GM19452 (cell line): ENCODE measurements at regions not wholly inside any gene's neighbourhood (a gene's known extent, or its start where the extent isn't known, plus 50 kb on each side); places are given as distances from the start of the nearest gene placed in this dataset.
"Not testable (repeated sequence)": the region's sequence is repeated elsewhere in the genome, so short reads cannot be mapped to it uniquely, and the experiment has no call there.

Experiments used
- ATAC-seq: cut with Tn5 transposase; IDR thresholded peaks from one replicate; pipeline ENCODE4 v1.9.1; 2021; ENCODE audit not compliant: unreplicated experiment

DNA sequence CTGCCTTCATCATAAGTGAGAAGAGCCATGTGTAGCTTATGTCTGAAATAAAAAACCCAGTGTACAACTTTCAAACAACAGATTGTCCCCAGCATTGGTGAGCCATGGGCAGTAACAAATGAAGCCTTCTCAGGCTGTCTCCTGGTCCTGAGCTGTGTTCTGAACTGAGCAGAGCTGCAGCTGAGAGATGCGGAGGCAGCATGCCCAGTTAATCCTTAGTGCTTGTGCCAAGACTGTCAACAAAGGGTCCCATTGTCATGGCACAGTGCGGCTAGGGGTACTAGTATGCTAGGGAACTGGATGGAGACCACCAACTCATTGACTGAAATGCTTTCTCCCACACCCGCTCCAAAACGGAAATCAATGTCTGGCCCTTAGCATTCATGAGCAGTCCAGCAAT lies 154.3 kb downstream of the RMST start:
- no peak for ATAC-seq

DNA sequence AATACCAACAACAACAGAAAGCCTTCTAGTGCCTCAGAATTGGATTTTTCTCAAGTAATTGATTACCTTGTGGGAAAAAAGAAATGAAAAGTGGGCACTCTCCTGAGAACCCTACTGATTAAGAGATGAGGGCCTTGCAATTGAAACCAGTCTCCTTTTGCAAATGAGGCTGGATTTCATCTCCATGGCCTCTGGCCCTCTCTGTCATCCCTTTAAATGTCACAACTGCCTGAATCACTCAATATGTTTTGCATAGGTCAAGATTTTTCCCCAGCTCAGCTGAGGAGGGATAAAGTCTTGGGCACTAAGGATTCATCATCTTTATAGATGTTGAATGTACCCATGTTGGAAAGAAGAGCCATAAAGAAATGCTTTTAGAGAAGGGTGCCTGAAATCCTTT lies 166.4 kb downstream of the RMST start:
- ATAC-seq: no peak

DNA sequence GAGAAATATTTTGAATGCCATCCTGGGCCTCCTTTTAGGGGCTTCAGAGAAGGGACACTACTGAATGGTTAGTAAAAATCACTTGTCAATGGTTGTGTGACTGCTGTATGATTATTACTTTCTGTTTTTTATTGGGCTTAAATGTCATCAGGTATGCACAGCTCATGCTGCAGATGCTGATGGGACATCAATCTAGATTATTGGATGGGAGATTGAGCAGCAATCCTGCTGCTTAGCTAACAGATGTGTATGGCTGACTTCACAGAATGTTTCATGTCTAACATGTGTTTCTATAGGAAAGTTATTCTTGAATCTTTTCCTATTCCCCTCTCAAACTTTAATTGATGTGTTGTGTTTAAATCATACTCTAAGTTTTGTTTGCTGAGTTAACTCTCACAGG lies 166.8 kb downstream of the RMST start:
- no peak for ATAC-seq

DNA sequence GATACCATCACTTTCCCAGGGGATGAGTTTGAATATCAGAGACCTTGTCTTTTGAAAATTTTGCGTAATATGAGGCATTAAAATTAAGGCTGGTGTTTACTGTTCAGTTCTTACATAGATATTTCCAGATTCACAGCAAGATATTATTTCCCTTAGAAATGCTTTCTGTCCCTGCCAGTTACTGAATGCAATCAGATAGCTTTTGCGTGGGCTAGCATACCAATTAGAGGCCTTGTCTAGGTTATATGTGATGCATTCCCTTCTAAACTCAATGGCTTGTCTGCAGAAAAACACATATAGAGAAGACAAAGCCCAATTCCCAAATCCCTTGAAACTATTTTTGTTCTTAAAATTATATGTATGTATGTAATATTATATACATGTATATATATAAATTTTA lies 167.8 kb downstream of the RMST start:
- ATAC-seq: no peak

DNA sequence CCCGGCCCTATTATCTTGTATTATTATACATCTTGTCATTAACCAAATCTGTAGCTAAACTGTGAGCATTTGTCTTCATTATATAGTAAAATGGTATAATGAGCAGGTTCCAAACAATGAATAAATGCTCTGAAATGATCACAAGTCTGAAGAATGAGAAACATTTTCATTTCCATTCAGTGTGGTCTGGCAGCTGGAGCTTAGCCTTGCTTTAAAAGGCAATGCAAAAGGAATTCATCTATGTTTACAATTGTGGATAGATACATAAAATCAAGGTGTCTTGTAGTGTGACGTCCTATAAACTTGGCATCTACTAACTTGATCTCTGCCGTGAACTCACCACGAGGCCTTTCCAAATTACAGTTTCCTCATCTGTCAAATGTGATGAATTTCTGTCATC lies 168.3 kb downstream of the RMST start:
- ATAC-seq: no peak

DNA sequence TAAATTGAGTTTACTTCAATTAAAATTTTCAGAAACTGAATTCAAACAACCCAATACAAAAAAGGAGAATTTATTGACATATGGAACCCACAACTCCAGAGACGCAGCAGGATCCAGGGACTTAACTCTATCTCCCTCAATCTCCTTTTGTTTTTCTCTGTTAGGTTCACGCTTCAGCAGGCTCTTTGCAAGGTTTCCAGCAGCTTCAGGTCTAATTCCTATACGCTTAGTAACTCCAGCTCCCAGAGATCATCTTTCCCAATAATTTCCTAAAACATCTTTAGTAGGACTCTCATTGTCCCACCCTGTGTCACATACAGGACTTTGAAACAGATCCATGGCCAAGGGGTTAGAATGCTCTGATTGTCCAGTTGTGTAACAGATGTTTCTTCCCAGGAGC lies 175.2 kb downstream of the RMST start:
- ATAC-seq: no peak

DNA sequence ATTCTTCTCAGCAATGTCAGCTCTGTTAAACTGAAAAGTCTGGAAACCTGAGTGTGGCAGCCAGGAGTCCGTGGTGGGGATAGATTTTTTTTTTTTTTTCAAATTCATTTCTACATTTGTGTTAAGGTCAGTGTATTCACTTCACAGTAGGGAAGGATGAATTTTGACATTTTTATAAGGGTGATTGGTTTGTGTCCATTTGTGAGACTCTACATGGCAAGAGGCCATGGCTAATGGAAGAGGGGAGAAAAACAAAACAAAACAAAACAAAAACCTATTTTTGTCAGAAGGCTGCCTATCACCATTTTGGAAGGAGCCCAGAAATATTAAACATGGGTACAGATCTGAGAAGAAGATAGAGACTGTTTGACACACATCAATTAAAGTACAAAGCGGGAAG lies 176.1 kb downstream of the RMST start:
- ATAC-seq: no peak

DNA sequence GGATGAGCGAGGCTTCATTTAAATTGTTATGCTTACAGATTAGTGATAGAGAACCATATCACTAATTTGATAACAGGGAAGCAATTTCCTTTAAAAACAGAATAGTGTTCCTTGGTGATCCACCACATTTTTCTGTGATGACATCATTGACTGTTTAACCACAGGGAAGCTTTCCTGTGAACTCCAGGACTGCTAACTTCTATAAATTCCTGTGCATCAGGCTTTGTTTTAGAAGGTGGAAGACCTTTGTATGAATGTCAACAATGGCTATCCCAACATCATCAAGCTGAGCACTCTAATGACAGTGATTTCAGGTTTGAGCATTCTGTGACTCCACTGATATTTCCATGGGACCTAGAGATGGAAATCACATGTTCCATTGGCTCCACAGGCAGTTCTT lies 177.1 kb downstream of the RMST start:
- ATAC-seq: no peak

DNA sequence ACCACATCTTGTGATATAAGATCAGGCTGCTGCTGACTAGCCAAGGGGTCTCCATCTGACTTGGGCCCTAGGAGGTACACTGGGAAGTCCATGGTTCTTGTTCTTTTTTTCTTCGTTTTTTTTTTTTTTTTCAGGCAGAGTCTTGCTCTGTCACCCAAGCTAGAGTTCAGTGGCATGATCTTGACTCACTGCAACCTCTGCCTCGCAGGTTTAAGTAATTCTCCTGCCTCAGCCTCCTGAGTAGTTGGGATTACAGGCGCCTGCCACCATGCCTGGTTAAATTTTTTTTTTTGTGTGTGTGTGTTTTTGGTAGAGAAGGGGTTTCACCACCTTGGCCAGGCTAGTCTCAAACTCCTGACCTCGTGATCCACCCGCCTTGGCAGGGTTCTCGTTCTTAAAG lies 178.2 kb downstream of the RMST start:
- no peak for ATAC-seq

DNA sequence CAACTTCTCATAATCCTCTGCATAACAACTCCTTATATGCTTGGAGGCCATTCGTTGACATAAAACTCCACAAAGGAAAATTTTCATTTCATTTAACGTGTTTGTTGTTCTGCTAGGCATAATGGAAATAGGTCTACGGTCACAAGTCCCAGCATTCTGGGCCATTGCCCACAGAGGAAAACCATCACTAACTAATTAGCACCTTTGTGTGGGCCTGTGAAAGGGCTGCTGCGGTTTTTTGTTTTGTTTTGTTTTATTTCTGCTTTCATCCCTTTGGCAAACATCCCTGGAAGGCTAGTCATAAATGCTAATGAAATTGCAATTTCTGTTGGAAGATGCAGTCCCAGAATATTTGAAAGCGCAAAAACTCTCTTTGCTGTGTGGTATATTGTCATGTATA lies 180.3 kb downstream of the RMST start:
- no peak for ATAC-seq

DNA sequence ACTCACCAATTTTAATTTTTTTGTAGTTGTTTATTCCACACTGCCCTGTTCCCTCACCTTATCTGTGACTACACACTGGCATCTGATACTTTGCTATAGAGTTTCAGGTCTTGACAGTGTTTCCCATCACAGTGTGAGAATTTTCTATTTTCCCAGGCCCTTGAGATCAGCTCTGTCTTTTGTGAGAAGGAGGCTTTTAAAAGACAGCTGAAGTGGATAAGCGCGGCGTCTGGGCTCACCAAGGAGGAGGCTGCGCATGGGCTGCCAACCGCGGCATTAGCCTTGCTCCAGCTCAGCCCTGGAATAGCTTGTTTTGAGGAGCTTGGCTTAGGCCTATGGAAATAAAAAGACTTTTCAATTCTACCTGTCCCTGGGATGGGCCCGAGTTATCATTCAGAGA lies 181.3 kb downstream of the RMST start:
- no peak for ATAC-seq

DNA sequence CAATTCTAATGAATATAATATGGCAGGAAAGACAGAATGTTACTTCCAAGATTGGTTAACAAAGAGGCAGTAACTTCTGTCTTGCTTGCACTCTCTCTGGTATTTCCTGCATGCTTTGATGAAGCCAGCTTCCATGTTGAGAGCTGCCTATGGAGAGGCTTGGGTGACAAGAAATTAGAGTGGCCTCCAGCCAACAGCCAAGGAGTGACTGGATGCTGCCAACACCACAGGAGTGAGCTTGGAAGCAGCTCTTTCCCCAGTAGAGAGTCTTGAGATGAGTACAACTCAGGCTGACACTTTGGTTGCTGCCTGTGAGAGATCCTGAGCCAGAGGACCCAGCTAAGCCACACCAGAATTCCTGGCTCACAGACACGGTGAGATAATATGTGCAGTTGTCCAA lies 183.1 kb downstream of the RMST start:
- no peak for ATAC-seq

DNA sequence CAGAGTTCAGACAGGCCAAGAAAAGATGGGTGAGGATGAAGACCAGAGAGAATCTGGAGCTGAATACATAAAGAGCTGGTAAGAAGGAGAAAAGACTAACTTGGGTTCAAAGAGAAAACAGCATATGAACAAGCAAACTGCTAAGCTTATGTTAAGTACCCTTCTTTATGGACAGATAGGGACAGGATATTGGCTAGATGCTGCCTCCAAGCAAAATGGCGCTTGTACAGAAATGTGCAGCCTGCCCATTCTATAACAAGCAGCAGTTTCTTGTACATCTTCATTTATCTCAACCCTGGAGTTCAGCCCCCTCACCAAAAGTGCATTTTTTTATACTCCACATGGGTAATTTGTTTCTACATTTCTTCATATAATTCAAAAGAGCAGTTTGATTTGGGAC lies 184.5 kb downstream of the RMST start:
- no peak for ATAC-seq

DNA sequence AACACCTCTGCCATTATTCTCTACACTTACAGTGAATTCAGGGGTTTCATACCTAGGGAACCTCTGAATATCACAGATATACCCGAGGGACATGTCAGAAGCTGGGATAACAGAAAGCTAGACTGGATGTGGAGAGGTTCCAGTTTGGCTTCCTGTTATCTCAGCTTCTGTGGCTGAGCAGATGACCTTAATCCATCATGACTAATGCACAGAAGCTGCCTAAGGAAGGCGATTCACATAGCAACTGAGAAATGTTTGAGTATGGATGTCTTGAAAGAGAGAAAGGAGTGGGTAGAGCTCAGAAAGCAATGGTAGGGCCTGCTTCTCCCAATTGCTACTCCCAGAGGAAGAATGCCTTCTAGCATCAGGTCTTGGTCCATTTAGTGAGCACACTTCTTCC lies 187.6 kb downstream of the RMST start:
- ATAC-seq: no peak

DNA sequence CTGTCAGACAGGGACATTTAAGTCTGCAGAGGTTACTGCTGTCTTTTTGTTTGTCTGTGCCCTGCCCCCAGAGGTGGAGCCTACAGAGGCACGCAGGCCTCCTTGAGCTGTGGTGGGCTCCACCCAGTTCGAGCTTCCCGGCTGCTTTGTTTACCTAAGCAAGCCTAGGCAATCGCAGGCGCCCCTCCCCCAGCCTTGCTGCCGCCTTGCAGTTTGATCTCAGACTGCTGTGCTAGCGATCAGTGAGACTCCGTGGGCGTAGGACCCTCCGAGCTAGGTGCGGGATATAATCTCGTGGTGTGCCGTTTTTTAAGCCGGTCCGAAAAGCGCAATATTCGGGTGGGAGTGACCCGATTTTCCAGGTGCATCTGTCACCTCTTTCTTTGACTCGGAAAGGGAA lies 193.9 kb downstream of the RMST start:
- not testable (repeated sequence) for ATAC-seq

DNA sequence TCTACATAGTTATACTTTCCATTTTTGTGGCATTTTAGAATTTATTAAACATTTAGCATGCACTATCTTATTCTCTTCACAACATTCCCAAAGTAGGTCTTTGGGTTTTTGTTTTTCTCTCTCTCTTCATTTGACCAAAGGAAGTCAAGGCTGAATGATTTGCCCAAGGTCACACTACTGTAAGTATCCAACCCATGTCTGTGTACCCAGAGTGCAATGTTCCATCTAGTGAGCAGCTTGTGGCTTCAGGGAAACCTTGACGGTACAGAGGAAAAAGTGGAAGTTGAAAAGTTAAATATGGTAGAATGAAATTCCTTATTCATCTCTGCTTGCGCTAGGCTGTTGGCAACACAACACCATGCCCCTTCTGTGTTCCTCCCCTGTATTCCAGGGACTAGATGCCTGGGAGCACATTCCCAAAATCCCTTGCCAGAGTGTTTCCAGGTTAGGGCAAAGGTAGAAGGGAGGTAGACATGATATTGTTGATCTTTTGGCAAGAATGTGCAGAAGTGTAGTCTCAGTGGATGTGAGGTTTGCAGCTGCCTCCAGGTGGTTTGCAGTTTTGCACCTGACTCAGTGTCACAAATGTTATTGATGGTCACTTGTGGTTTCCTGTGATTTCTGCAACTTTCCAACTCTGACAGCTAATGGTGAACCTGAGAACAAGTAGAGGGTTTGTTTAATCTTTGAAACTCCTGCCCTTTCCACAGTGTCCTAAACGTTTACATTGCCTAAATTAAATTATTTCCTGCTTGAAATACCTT lies 196.7 kb downstream of the RMST start:
- ATAC-seq: no peak

DNA sequence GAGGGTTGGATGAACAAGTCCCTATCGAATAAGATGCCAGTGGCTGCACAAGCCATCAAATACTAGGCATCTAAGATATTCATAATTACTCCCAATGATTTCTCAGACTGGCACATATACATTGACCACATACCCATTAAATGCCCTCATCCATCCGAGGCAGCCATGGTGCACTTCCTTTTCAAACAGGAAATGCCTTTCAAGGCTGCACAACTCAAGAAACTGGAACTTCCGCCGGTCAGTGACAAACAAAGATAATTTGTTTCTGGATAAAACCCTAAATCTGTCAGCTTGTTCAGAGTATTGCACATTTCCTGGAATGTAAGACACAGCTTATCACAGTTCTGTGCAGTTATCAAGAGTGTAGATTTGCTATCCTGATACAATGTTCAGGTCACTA lies 203.7 kb downstream of the RMST start:
- no peak for ATAC-seq

DNA sequence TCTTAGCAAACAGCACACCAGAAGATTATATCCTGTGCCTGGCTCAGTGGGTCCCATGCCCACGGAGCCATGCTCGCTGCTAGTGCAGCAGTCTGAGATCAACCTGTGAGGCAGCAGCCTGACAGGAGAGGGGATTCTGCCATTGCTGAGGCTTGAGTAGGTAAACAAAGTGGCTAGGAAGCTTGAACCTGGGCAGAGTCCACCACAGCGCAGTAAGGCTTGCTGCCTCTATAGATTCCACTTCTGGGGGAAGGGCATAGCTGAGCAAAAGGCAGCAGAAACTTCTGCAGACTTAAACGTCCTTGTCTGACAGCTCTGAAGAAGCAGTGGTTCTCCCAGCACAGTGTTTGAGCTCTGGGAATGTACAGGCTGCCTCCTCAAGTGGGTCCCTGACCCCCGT lies 210.3 kb downstream of the RMST start:
- no peak for ATAC-seq

DNA sequence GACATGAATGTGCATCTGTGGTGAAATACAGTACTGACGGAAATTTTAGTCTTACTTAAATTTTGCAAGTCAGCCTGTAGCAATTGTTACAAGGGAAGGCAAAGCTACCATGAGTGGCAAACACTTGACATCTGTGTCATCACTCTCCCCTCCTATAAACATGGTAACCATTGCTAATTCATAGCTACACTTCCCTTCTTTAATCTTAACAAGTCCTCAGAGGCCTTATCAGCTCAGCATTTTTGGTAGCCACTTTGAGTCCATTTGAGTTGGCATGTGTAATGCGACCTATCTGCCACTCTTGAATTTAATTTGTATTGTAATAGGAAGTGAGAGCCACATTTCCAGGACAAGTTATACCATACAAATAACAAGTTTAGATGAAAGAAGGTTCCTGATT lies 218.1 kb downstream of the RMST start:
- no peak for ATAC-seq

DNA sequence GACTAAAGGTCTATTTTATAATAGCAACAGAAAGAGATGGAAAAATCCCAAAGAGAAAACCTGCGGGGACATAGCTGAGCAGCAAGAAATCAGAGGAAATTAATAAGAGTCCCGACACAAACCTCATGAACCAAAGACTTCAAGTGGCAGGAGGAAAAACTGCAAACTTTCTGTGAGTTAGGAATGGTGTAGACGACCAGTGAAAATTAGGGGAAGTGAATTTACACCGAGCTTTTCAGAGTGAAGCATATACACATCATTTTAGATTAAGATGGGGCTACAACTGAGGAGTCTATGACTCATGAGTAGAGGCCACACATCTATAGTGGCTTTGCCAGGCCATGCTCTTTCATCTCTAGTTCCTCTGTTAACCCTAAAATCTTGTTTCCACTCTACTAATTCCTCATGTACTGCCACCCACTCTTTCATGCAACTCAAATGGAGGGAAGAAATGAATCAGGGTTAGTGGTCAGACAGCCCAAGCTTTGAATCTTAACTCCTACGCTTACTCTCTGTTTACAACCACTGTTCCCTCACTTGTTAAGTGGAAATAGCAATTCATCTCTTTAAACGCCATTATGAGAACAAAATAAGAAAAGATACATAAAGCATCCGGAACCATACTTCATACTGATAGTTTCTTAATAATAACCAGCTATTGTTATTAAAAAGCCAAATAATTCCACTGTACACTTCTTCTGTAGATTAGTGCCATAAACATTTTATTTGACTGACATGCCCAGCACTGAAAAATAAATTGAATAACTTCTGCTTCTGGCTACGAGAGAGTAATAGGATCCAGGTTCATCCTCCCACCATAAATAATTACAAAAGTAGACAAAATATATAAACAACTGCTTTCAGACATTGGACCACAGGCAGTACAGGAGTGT lies 219.3 kb downstream of the RMST start:
- no peak for ATAC-seq

DNA sequence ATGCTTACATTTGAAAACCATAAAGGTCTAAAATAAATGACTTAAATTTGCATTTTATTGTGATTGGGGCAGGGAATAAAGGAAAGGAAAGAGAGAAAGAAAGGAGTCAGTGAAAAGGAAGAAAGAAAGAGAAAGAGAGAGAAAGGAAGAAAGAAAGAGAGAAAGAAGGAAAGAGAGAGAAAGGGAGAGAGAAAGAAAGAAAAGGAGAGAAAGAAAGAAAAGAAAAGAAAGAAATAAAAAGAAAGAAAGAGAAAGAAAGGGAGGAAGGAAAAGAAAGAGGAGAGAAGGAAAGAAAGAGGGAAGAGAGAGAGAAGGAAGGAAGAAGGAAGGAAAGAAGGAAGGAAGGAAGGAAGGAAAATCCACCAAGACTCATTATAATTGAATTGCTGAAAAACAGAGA lies 222.8 kb downstream of the RMST start:
- ATAC-seq: no peak

DNA sequence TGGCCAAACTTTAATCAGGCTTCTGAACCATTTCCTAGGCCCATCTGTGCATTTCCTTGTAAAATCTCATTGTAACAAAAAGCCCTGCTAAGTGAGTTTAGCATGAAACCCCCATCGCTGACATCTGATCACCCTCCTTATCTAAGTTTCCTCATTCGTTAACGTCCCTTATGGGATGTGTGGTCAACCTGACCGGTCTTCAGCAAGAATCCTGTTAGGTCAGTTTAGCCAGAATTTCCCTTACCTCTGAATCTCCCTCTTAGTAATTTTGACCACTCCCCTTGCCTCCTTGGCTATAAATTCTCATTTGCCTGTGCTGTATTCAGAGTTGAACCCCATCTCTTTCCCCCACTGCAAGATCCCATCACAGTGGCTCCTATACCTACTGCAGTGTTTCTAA lies 239.3 kb downstream of the RMST start:
- no peak for ATAC-seq

DNA sequence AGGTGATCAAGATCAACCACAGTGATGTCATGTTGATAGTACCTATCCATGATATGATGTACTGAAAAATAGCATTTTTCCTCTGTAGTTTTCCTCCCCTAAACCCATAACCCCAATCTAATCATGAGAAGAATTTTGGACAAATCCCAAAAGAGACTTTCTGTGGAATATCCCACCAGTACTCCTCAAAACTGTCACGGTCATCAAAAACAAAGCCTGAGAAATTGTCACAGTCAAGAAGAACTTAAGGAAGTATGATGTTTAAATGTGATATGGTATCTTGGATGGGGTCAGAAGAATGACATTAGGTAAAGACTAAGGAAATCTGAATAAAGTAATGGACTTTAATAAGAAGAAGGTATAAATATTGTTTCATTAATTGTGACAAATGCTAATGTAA lies 248.8 kb downstream of the RMST start:
- ATAC-seq: no peak
